Lung (tissue), 11 donors: ENCODE measurements at regions not wholly inside any gene's neighbourhood (a gene's known extent, or its start where the extent isn't known, plus 50 kb on each side); places are given as distances from the start of the nearest gene placed in this dataset.

ENCODE experiments used
- ATAC-seq: fragments of 200-7000 bp; cut with Tn5 transposase; one replicate; pipeline ENCODE4 v1.9.1; 2020; ENCODE audit warnings: moderate number of reproducible peaks; ENCODE audit not compliant: insufficient read depth, low FRiP score
- DNase-seq, 3 donors: peaks; one replicate each; pipeline ENCODE4 v3.0.0-alpha.2; 2013 to 2017
- H3K27ac ChIP-seq, 2 donors: one replicate each; pipeline ENCODE4 v1.5.1; 2013; ENCODE audit warnings: mild to moderate bottlenecking in 2 of 2, moderate library complexity in 2 of 2, control low read depth in 1 of 2, inconsistent platforms in 1 of 2, low read depth in 1 of 2, low read length in 1 of 2
- H3K27me3 ChIP-seq, 3 donors: one replicate each; pipeline ENCODE4 v1.5.1; 2013; ENCODE audit warnings: low read length in 2 of 3; ENCODE audit not compliant: control insufficient read depth in 3 of 3, insufficient read depth in 3 of 3
- H3K36me3 ChIP-seq, 4 donors: one replicate each; pipeline ENCODE4 v1.5.1; 2013; ENCODE audit warnings: low read length in 4 of 4, mild to moderate bottlenecking in 1 of 4, moderate library complexity in 1 of 4; ENCODE audit not compliant: control insufficient read depth in 4 of 4, insufficient read depth in 4 of 4
- H3K4me1 ChIP-seq, 5 donors: one replicate each; pipeline ENCODE4 v1.5.1; 2013; ENCODE audit warnings: low read length in 5 of 5, mild to moderate bottlenecking in 2 of 5, moderate library complexity in 1 of 5; ENCODE audit not compliant: control insufficient read depth in 5 of 5, insufficient read depth in 5 of 5
- H3K4me3 ChIP-seq: one replicate; pipeline ENCODE4 v1.5.1; 2013; ENCODE audit warnings: mild to moderate bottlenecking, control low read depth, moderate library complexity
- H3K9ac ChIP-seq, 2 donors: one replicate each; pipeline ENCODE4 v1.5.1; 2013; ENCODE audit warnings: low read length in 2 of 2, control low read depth in 1 of 2; ENCODE audit not compliant: insufficient read depth in 1 of 2
- H3K9me3 ChIP-seq, 4 donors: one replicate each; pipeline ENCODE4 v1.5.1; 2013; ENCODE audit warnings: low read length in 3 of 4, mild to moderate bottlenecking in 1 of 4, moderate library complexity in 1 of 4; ENCODE audit not compliant: control insufficient read depth in 4 of 4, insufficient read depth in 3 of 4
- WGBS, 2 donors: extraction: QIAGEN DNeasy Blood & Tissue Kit; methylation state at CpG; one replicate each; pipeline ENCODE4 v1.1.7; 2013; 5-methylcytosine and 5-hydroxymethylcytosine counted together
- TF ChIP-seq, protein P1 (sequence below): IDR thresholded peaks from 2 replicates; pipeline ENCODE4 v1.5.1; 2012; ENCODE audit warnings: mild to moderate bottlenecking; ENCODE audit errors: control extremely low read depth, extremely low read depth
- donor health status: control.
- donor health status: control.
- donor health status: Bipolar disorder and iron deficiency.
- donor health status: healthy.
- donor health status: DM: yes; HTN: yes; CAD: no.

DNA sequence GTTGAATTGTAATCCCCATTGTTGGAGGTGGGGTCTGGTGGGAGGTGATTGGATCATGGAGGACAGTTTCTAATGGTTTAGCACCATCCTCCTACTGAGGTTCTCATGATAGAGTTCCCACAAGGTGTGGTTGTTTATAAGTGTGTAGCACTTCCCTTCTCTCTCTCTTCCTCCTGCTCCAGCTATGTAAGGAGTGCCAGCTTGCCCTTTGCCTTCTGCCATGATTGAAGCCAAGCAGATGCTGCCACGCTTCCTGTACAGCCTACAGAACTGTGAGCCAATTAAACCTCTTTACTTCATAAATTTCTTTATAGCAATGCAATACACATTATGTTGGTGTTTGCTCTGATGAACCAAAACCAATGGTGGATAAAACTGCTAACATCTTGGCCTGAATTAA lies 238.2 kb downstream of the EFNB2 start:
- ATAC-seq (no peak), DNase-seq (no peak)
- 88 to 93% methylated on average over 1 of the region's 1 CpG for WGBS, 2 donors
- Histone ChIP-seq H3K4me1 (no peaks in the 10 kb centered on the region), H3K9ac (no peak overlapping the region), H3K9me3 (peaks cover 0 to 2% (median 0%) of the 10 kb centered on the region in 4 donors), H3K27me3 (no peaks in the 10 kb centered on the region), H3K27ac (no peak overlapping the region), H3K4me3 (no peak overlapping the region), H3K36me3 (no peaks in the 10 kb centered on the region)
- TF ChIP-seq, protein P1, sequence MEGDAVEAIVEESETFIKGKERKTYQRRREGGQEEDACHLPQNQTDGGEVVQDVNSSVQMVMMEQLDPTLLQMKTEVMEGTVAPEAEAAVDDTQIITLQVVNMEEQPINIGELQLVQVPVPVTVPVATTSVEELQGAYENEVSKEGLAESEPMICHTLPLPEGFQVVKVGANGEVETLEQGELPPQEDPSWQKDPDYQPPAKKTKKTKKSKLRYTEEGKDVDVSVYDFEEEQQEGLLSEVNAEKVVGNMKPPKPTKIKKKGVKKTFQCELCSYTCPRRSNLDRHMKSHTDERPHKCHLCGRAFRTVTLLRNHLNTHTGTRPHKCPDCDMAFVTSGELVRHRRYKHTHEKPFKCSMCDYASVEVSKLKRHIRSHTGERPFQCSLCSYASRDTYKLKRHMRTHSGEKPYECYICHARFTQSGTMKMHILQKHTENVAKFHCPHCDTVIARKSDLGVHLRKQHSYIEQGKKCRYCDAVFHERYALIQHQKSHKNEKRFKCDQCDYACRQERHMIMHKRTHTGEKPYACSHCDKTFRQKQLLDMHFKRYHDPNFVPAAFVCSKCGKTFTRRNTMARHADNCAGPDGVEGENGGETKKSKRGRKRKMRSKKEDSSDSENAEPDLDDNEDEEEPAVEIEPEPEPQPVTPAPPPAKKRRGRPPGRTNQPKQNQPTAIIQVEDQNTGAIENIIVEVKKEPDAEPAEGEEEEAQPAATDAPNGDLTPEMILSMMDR, result no peak

DNA sequence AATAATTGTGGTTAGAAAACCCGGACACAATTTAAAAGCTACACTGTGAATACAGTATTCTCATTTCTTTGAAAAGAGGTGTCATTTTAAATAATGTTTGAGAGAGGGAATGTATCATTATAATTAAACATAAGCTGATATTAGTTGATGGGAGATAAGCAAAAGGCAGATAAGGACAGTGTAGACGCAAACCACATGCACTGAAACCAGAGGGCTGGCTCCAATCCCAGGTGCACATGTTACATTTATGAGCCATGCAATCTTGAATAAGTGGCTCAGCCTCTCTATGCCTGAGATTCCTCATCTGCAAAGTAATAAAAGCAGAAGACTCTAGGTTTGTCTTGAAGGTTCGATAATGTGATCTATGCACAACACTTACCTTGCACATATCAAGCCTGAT lies 238.7 kb downstream of the EFNB2 start:
- WGBS, 2 donors, result 83 to 86% methylated on average over 3 of the region's 3 CpGs
- Histone ChIP-seq H3K4me3 (no peak overlapping the region), H3K9ac (no peak overlapping the region), H3K4me1 (no peaks in the 10 kb centered on the region), H3K27me3 (no peaks in the 10 kb centered on the region), H3K27ac (no peak overlapping the region), H3K36me3 (no peaks in the 10 kb centered on the region), H3K9me3 (peaks cover 0 to 2% (median 0%) of the 10 kb centered on the region in 4 donors)
- TF ChIP-seq, protein P1, result no peak
- DNase-seq (no peak), ATAC-seq (no peak)

DNA sequence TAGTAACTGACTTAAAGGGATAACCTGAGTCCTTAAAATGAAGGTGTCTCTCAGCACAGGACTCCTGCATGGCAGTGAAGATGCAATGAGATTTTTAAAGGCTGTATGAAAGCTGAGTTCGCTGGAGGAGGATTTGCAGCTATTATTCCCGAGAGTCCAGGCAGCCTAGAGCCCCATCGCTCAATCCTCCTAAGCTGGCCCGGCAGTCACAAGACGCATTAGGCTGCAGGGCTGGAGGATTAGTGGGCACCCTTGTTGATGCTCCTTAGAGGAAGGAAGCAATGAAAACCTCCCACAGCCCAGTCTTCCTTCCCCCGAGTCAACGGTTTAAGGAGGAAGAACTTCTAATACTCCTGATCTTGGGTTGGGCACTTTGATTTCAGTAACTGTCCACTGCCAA lies 239.5 kb downstream of the EFNB2 start:
- H3K4me1 ChIP-seq, result no peaks in the 10 kb centered on the region
- H3K27me3 ChIP-seq, result peaks cover 0 to 3% (median 0%) of the 10 kb centered on the region in 3 donors
- no peaks in the 10 kb centered on the region for H3K36me3 ChIP-seq
- H3K9ac ChIP-seq, result no peak overlapping the region
- no peak for ATAC-seq
- TF ChIP-seq, protein P1, result no peak
- no peak overlapping the region for H3K27ac ChIP-seq
- no peak for DNase-seq
- WGBS, 2 donors, result 63 to 81% methylated on average over 7 of the region's 7 CpGs
- peaks cover 0 to 2% (median 0%) of the 10 kb centered on the region in 4 donors for H3K9me3 ChIP-seq
- H3K4me3 ChIP-seq, result no peak overlapping the region

DNA sequence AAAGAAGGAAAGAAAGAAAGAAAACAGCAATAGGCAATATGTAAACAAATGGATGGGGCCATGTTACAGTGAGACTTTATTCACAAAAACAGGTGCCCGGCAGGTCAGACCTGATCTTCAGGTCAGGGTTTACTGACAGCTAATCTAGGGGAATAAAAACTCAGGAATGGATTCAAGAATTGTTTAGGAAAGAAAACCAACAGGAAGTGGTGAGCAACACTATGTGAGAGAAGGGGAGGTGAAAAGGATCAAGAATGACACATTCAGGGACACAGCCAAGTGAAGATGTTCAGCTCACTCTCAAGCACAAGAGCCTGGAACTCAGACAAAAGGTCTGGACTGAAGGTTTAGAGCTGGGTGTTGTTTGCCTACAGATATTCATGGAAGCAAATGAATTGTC lies 244.5 kb downstream of the EFNB2 start:
- no peak for ATAC-seq
- no peaks in the 10 kb centered on the region for H3K4me1 ChIP-seq

More for the DNA sequence above, 244.5 kb downstream of the EFNB2 start:
- Histone ChIP-seq H3K9ac (no peak overlapping the region), H3K4me3 (no peak overlapping the region), H3K27me3 (peaks cover 0 to 3% (median 0%) of the 10 kb centered on the region in 3 donors), H3K36me3 (no peaks in the 10 kb centered on the region), H3K27ac (no peak overlapping the region), H3K9me3 (no peaks in the 10 kb centered on the region)
- WGBS, 2 donors, result 92 to 94% methylated on average over 1 of the region's 1 CpG
- DNase-seq, result no peak
- TF ChIP-seq, protein P1, result no peak
